ENCODE measurements at regions not wholly inside any gene's neighbourhood (a gene's known extent, or its start where the extent isn't known, plus 50 kb on each side); places are given as distances from the start of the nearest gene placed in this dataset.

GRCh38 chr6:16911088-16911487, 149.8 kb upstream of the ATXN1 start:
- POLR2A ChIA-PET: no interaction called here

GRCh38 chr6:16909658-16910360, 148.5 kb upstream of the ATXN1 start:
- POLR2A ChIA-PET: no interaction called here
- TF ChIP-seq ELF4 (IDR thresholded peaks at IDR 0.05) (no peak), BHLHE40 (IDR thresholded peaks at IDR 0.05; ENCODE audit: borderline replicate concordance) (no peak), L3MBTL2 (conservative IDR thresholded peaks at IDR 0.05) (no peak), NFRKB (IDR thresholded peaks at IDR 0.05) (no peak), FOXK2 (IDR thresholded peaks at IDR 0.05) (no peak), LEF1 (IDR thresholded peaks at IDR 0.05; ENCODE audit: borderline replicate concordance) (no peak), SP1 (IDR thresholded peaks at IDR 0.05) (no peak), PKNOX1 (IDR thresholded peaks at IDR 0.05) (no peak), TARDBP (IDR thresholded peaks at IDR 0.05) (no peak), FOXM1 (IDR thresholded peaks at IDR 0.05; ENCODE audit: borderline replicate concordance) (no peak), ARNT (IDR thresholded peaks at IDR 0.05) (no peak), ZNF384 (IDR thresholded peaks at IDR 0.05) (no peak), CTBP1 (IDR thresholded peaks at IDR 0.05; ENCODE audit: borderline replicate concordance) (no peak), HDGF (IDR thresholded peaks at IDR 0.05; ENCODE audit: borderline replicate concordance) (no peak), FOXA1 (IDR thresholded peaks at IDR 0.05) (no peak), SUZ12 (IDR thresholded peaks at IDR 0.05) (no peak)
- no peak for DNase-seq (ENCODE audit: extremely low spot score)
- CTCF ChIA-PET: interaction anchor here (0.6 kb wide), 1 partner anchor 355 kb away, joined by 5 read pairs; no protein-coding TSS in a partner anchor

More at GRCh38 chr6:16911088-16911487, 149.8 kb upstream of the ATXN1 start:
- no peak for DNase-seq (ENCODE audit: extremely low spot score)
- TF ChIP-seq HDGF (IDR thresholded peaks at IDR 0.05; ENCODE audit: borderline replicate concordance): no peak
- TF ChIP-seq ELF4 (IDR thresholded peaks at IDR 0.05): no peak
- TF ChIP-seq TARDBP (IDR thresholded peaks at IDR 0.05): no peak
- CTCF ChIA-PET: no interaction called here

GRCh38 chr6:16907991-16908390, 146.7 kb upstream of the ATXN1 start:
- ChIA-PET CTCF (no interaction called here), POLR2A (no interaction called here)
- DNase-seq (ENCODE audit: extremely low spot score): no peak
- TF ChIP-seq ARNT (IDR thresholded peaks at IDR 0.05): no peak
- no peak for TF ChIP-seq SP1 (IDR thresholded peaks at IDR 0.05)
- no peak for TF ChIP-seq HDGF (IDR thresholded peaks at IDR 0.05; ENCODE audit: borderline replicate concordance)
- no peak for TF ChIP-seq ZNF384 (IDR thresholded peaks at IDR 0.05)
- no peak for TF ChIP-seq FOXA1 (IDR thresholded peaks at IDR 0.05)
- no peak for TF ChIP-seq FOXM1 (IDR thresholded peaks at IDR 0.05; ENCODE audit: borderline replicate concordance)
- no peak for TF ChIP-seq BHLHE40 (IDR thresholded peaks at IDR 0.05; ENCODE audit: borderline replicate concordance)
- no peak for TF ChIP-seq SUZ12 (IDR thresholded peaks at IDR 0.05)

- ChIA-PET CTCF (interaction anchor here (0.7 kb wide), 1 partner anchor 134 kb away, joined by 4 read pairs; no protein-coding TSS in a partner anchor), POLR2A (no interaction called here)
- DNase-seq (ENCODE audit: extremely low spot score): no peak
- TF ChIP-seq LEF1 (IDR thresholded peaks at IDR 0.05; ENCODE audit: borderline replicate concordance): no peak
- TF ChIP-seq TARDBP (IDR thresholded peaks at IDR 0.05): no peak
- TF ChIP-seq CTBP1 (IDR thresholded peaks at IDR 0.05; ENCODE audit: borderline replicate concordance): no peak
- no peak for TF ChIP-seq ARNT (IDR thresholded peaks at IDR 0.05)
- no peak for TF ChIP-seq HDGF (IDR thresholded peaks at IDR 0.05; ENCODE audit: borderline replicate concordance)
- TF ChIP-seq L3MBTL2 (conservative IDR thresholded peaks at IDR 0.05): no peak
- TF ChIP-seq ELF4 (IDR thresholded peaks at IDR 0.05): no peak
- no peak for TF ChIP-seq FOXM1 (IDR thresholded peaks at IDR 0.05; ENCODE audit: borderline replicate concordance)
- TF ChIP-seq FOXA1 (IDR thresholded peaks at IDR 0.05): no peak
- TF ChIP-seq PKNOX1 (IDR thresholded peaks at IDR 0.05): no peak
- TF ChIP-seq ZNF384 (IDR thresholded peaks at IDR 0.05): no peak
- no peak for TF ChIP-seq SP1 (IDR thresholded peaks at IDR 0.05)
- no peak for TF ChIP-seq SUZ12 (IDR thresholded peaks at IDR 0.05)
- no peak for TF ChIP-seq BHLHE40 (IDR thresholded peaks at IDR 0.05; ENCODE audit: borderline replicate concordance)
- TF ChIP-seq NFRKB (IDR thresholded peaks at IDR 0.05): no peak
- TF ChIP-seq FOXK2 (IDR thresholded peaks at IDR 0.05): no peak
Measured at GRCh38 chr6:16904957-16905356, 143.7 kb upstream of the ATXN1 start.

- TF ChIP-seq PKNOX1 (IDR thresholded peaks at IDR 0.05): no peak
- DNase-seq (ENCODE audit: extremely low spot score): no peak
- ChIA-PET CTCF (no interaction called here), POLR2A (no interaction called here)
Measured at GRCh38 chr6:16903470-16903869, 142.2 kb upstream of the ATXN1 start.

- ChIA-PET POLR2A (no interaction called here), CTCF (no interaction called here)
- TF ChIP-seq HDGF (IDR thresholded peaks at IDR 0.05; ENCODE audit: borderline replicate concordance) (no peak), CTBP1 (IDR thresholded peaks at IDR 0.05; ENCODE audit: borderline replicate concordance) (no peak), FOXM1 (IDR thresholded peaks at IDR 0.05; ENCODE audit: borderline replicate concordance) (no peak), BHLHE40 (IDR thresholded peaks at IDR 0.05; ENCODE audit: borderline replicate concordance) (no peak), PKNOX1 (IDR thresholded peaks at IDR 0.05) (no peak), SUZ12 (IDR thresholded peaks at IDR 0.05) (no peak), FOXK2 (IDR thresholded peaks at IDR 0.05) (no peak), LEF1 (IDR thresholded peaks at IDR 0.05; ENCODE audit: borderline replicate concordance) (no peak), ARNT (IDR thresholded peaks at IDR 0.05) (no peak), TARDBP (IDR thresholded peaks at IDR 0.05) (no peak), NFRKB (IDR thresholded peaks at IDR 0.05) (no peak), ZNF384 (IDR thresholded peaks at IDR 0.05) (no peak), ELF4 (IDR thresholded peaks at IDR 0.05) (no peak), SP1 (IDR thresholded peaks at IDR 0.05) (no peak)
- no peak for DNase-seq (ENCODE audit: extremely low spot score)
Measured at GRCh38 chr6:16902502-16902901, 141.2 kb upstream of the ATXN1 start.

All from HEK293T (cell line).